HT-29 (cell line): ENCODE measurements at regions not wholly inside any gene's neighbourhood (a gene's known extent, or its start where the extent isn't known, plus 50 kb on each side); places are given as distances from the start of the nearest gene placed in this dataset.
"Not testable (repeated sequence)": the region's sequence is repeated elsewhere in the genome, so short reads cannot be mapped to it uniquely, and the experiment has no call there.

Experiments used
- DNase-seq: peaks from one replicate; pipeline ENCODE4 v3.0.0-alpha.2; 2015; ENCODE audit warnings: low spot score

DNA sequence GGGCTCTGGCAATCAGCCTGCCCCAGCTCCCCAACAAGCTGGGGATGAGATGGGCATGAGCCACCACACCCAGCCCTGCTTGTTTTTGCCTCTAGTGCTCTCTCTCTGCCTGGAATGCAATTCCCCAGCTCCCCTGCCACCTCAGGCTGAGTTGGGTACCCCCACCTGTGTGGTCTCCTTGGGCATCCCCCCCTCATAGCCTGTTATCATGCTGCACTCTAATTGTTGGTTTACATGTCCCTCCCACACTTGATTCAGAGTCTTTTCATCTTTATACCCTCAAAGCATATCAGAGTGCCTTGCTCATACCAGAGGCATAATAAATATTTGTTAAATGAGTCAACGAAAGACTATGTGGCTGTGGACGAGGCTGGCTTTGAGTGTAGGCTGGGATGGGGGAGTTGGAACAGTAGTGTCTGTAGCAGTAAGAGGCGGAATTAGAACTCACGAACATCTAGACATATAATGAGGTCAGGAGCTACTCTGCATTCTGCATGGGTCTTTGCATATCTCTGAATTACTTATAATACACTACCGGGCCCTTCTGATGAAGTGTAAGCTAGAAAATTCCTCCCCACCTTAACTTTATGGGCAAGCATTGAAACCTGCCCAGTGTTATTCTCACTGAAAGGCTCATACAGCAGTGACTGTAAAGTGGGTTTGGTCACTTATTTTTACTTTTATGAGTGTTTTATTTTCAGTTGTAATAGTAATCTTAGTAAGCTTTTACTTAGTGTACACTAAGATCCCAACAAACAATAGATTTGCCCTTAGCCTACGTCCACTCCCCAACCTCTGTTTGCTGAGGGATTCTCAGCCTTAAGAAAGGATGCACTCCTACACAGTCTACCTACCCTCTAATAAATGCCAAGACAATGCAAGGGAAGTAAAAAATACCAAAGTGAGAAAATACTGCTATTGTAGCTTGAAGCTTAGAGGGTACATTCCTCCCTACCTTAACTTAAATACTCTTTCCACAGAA lies 58.7 kb downstream of the EDN1 start:
- peak; percentile 88 for DNase-seq

DNA sequence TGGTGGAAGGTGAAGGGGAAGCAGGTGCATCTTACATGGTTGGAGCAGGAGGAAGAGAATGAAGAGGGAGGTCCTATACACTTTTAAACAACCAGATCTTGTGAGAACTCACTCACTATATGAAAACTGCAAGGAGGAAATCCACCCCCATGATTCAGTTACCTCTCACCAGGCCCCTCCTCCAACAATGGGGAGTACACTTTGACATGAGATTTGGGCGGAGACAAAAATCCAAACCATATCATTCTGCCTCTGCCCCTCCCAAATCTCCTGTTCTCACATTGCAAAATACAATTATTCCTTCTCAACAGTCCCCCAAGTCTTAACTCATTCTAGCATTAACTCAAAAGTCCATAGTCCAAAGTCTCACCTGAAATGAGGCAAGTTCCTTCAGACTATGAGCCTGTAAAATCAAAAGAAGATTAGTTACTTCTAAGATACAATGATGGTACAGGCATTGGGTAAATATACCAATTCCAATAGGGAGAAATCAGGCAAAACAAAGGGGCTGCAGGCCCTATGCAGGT lies 60.5 kb downstream of the EDN1 start:
- DNase-seq, result peak; percentile 28

DNA sequence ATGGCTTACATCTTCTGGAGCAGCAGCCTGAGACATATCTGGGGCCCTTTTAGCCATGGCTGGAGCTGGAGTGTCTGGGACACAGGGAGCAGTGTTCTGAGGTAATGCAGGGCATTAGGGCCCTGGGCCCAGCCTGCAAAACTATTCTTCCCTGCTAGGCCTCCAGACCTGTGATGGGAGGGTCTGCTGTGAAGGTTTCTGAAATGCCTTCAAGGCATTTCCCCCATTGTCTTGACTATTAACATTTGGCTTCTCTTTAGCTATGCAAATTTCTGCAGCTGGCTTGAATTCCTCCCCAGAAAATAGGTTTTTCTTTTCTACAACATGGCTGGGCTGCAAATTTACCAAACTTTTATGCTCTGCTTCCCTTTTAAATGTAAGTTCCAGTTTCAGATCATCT lies 61.5 kb downstream of the EDN1 start:
- DNase-seq, result no peak

DNA sequence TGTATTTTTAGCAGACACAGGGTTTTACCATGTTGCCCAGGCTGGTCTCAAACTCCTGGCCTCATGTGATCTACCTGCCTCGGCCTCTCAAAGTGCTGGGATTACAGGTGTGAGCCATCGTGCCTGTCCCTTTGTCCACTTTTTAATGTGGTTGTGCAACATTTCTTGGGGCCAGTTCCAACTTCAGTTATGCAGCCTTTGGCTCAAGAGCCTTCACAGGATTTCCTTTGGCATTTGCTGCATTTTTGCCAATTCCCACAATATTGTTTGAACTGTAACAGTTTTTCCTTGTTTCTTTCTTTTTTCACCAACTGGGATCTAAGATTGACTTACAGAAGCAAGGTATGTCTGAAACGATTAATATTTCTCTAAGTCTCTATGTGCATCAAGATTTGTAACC lies 63.6 kb downstream of the EDN1 start:
- no peak for DNase-seq

DNA sequence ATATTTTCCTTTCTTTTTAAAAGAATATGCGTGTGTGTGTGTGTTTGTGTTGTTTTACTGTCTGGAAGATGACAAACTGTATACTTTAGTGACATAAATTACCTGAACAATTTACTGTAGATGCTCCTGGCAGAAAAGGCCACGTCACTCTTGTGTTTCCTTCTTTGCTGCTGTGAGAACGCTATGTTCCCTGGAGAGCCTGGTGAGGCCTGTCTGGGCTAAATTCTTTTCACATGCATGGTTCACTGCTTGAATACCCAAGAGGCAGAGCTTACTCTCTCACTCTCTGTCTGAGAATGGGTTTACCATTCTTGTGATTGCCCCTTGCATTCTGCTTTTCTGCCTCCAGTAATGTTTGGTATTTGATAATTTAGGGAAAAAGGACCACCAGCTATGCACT lies 64.3 kb downstream of the EDN1 start:
- DNase-seq, result no peak

DNA sequence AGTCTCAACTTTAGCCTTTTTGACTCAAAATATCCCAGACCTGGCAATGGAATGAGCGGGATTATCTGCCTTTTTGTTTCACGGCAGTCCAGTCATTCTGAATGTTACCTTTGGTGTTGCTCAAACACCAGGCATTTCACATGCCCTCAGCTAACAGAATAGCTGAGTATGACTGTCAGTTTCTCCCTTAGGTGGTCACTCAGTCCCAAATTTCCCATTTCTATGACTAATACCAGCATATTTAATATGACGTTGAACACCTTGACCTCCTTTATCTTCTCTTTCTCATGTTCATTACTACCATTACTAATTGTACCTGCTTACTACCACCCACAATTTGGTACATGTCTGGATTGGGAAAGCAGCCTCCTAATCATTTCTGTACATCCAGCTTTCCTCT lies 65.2 kb downstream of the EDN1 start:
- DNase-seq, result no peak

DNA sequence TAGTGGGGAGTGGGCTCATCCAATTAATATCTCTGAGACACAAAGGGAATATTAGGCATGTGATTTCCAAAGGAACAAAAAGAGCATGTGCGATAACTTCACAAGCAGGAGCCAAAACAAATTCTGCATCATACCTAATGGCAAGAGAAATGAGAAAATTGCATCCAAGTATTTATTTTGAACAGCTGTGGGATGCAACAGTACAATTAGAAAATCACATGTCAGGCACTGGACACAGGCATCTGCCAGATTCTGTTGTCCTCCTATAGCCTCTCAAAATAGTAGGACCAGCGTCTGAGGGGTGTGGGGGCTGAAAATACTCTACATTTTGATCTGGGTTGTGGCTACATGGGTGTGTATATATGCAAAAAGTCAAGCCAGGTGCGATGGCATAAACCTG lies 66.3 kb downstream of the EDN1 start:
- DNase-seq, result no peak

DNA sequence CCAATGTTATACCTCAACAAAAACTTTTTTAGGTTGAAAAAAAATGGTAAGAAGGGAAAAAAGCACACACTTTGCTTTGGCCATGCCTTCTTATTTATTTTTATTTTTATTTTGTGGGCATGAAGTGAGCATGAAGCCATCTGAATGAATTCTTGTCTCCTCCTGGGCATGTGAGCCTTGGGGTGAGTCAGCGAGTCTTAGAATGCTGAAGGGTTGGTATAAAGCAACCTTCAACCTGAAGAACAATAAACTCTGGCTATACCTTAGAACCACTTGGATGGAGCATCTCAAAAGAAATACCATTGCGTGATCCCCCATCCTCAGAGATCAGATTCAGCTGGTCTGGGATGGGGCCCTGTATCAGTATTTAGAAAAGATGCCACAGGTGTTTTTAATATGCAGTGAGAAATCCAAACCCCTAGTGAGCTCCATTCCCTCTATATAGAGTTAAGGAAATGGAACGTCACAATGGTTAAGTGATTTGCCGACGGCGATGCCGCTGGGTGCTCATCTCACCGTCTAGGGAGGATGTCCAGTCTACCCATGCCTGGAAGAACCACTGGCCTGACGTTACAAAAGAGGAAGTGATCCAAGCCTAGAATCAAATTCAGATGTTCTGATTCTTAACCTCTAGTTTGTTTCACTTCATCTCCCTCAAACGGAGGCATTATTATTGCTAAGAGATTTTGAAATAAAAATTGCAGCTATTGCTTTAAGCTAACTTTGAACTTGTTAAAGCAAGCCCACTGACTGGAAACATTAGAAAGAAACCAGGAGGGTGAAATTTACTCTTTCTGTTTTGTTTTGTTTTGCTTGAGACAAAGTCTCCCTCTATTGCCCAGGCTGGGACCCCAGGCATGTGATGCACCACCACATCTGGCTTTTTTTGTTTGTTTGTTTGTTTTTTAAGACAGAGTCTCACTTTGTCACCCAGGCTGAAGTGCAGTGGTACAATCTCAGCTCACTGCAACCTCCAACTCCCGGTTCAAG lies 67.1 kb downstream of the EDN1 start:
- no peak for DNase-seq

DNA sequence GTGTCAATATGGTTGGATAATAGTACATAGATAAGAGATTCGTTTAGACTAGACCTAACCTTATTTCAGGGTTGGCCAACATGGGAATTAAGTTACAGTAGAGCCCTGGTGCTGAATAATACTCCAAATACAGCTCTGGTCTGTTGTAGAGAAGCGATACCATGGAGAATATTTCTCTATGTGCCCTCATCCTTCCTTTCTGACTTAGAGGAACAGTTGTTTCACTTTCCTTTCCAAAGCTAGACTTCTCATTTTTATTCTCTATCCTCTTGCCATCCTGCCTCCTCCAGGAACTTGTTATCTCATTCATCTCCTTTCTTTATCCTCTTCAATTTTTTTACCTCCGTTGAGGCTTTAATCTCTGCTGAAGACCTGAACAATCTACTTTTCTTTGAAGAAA lies 68.9 kb downstream of the EDN1 start:
- no peak for DNase-seq

DNA sequence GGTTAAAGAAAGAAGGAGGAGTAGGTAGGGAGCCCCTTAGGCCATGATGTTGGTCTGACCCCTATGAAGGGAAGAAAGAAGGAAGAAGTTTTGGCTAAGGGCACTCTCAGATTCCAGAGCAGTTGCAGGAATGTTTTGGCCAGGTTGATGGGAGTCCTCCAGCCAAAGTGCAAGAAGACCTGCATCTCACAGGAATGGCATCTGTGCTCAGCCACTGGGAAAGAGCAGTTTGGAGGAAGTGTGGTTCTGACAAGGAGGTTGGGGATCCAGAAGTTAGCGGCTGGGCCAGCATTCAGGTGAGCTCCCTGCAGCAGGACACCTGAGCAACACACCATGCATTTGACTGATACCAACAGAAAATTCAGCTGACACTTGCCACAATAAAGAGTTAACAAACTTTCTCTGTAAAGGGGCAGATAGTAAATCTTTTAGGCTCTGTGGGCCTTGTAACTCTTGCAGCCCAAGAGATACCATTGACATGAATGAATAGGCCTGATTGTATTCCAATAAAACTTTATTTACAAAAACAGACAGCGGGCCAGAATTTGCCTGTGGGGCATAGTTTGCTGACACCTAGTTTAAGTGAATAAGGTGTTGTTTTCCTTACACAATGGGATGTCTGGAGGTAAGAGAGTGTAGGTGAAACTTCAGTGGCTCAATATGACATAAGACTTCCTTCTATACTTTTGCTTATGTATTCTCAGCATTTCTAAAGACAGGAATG lies 71.0 kb downstream of the EDN1 start:
- no peak for DNase-seq

DNA sequence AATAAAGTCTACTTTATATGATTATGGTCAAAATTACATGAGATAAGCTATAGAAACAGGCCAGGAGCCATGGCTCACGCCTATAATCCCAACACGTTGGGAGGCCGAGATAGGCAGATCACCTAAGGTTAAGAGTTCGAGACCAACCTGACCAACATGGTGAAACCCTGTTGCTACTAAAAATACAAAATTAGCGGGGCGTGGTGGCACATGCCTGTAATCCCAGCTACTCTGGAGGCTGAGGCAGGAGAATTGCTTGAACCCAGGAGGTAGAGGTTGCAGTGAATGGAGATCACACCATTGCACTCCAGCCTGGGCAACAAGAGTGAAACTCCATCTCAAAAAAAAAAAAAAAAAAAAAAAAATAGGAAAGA lies 73.1 kb downstream of the EDN1 start:
- not testable (repeated sequence) for DNase-seq

DNA sequence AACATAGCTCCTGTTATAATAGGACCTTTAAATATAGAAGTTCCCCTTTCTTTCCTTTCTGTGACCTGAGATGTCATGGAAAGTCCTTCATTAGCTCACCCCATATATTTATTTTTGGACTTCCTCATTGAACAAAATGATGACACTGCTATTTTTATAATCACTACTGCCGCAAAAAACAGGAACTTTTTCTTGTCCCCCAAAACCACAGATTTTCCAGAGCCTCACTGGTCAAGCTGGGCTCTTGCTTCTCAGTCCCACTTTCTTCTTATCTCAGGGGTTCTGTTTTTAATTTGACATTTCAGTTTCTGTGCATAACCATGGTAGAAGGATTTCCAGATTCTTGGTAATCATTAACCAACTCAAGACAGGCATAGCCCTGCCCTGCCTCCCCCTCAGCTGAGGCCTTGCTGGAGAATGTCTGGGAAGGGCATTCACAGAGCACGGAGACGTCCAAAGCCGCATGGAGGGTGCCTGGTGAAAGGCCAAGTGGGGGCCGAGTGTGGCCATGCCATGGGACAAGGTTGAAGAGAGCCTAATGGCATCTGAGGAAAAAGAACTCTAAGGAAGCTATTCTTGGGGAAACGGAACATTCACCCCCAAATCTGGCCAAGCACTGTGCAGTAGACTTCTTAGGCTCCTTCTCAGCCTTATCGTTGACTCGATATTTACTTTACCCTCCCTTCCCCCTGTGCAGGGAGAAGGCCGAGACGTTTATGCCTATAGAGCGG lies 73.7 kb downstream of the EDN1 start:
- DNase-seq, result peak; percentile 94

DNA sequence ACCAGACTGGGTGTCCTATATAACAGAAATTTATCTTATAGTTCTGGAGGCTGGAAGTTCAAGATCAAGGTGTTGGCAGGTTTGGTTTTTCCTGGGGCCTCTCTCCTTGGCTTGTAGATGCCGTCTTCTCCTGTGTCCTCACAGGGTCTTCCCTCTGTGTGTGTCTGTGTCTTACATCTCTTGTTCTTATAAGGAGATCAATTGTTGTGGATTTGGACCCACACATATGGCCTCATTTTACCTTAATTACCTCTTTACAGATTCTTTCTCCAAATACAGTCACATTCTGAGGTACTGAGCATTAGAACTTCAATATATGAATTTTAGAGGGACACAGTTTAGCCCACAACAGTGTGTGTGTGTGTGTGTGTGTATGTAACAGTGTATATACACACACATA lies 74.5 kb downstream of the EDN1 start:
- DNase-seq, result no peak

DNA sequence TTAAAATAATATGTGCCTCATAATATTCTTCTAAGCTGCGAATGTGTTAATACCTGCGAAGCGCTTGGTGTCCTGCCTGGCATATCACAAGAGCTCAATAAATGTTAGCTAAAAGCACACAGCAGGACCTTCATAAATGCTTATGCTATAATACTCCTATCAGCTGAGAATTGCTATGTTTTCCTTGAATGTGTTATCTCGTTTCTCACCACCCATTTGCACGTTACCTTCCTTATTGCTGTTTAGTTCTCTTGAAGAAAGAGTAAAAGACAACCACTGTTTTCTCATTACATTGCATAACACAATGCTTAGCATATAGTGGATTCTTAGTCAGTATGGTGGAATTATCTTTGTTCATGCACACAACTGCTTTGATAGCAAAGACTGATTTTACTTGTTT lies 76.6 kb downstream of the EDN1 start:
- no peak for DNase-seq

DNA sequence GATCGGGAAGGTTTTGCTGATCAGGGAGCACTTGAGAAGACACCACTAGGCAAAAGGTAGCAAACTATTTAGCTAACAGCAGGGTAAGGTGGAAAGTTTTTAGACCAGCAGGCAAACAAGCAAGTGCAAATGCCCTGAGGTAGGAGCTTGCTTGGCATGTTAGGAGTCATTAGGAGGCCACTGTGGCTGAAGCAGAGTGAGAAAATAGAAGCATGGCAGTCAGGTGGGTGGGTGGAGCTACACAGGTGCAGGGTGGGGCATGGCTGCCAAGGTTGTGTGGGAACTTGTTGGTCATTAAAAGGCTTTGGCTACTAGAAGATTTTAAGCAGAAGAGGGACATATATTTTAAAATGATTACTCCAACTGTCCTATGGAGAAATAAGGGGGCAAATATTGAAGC lies 77.3 kb downstream of the EDN1 start:
- no peak for DNase-seq

DNA sequence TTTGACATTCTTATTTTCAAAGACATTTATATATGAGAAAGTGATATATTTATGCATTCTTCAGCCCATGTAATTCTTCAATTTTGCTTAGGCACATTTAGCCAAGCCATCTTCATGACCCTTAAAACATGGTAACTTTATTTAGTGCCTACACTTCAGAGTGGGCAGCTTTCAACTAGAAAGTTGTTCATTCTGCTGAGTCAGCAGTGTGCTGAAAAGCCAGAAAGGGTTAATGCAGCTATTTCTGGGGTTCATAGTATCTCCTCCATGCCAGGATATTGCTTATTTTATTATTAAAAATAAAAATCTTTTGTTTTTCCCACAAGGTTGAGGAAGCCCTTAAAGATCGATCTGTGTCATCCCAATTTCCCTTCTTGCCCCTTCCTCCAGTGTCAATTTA lies 79.2 kb downstream of the EDN1 start:
- DNase-seq, result no peak

DNA sequence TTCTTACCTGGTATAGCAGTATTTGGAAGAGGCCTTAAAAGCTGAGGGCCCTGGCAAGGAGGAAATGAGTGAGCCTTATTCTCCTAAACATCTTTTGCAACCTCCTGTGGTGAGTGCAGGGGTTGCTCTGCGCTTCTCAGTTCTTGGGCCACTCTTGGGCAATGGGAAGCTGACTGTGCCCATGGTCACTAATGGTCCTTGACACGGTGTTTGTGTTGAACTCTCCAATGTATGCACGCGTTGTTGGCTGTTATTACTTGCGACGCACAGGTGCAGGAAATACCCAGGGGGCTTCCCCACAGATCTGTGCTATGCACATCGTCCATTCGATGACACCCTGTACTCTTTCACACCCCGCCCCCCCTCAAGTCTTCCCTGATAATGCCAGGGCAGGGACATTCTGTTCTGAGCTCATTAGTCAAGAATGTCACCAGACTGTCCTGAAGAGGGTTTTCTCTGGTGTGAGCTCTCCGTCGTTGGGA lies 79.7 kb downstream of the EDN1 start:
- DNase-seq, result no peak

DNA sequence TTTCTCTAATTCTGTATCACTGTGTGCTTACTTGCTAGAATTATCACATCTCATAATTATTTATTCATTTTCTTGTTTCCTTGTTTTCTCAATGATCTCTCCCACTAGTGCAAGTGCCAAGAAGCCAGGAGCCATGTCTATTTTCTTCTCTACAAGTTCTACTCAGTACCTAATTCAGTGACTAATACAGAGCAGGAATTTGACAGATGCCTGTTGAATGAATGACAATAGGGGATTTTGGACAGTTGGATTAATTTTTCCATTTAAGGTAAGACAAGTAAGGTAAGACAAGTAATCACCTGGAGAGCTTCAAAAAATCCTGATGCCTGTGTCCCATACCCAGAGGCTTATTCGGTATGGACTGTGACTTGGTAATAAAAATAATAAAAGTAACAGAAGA lies 81.0 kb downstream of the EDN1 start:
- no peak for DNase-seq

DNA sequence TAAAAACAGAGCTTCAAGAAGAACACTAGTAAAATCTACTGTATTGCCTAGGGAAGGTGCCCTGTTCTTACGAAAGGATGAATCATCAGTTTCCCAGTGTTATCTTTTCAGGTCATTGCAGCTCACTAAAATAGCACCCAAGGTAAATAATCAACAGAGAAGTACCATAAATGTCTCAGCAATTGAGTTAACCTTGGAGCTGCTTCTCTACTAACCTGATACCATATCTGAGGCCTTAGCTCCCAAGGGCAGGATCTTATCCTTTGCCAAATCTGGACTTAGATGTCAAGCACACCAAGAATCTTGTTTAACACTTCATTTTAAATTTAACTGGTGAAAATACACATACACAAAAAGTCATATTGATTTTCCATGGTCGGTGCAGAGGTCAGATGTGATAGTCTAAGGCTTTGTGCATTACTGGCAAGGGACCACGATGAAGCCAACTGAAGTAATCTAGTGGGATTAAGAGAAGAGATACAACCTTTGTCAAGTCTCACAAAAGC lies 81.5 kb downstream of the EDN1 start:
- peak; percentile 62 for DNase-seq

DNA sequence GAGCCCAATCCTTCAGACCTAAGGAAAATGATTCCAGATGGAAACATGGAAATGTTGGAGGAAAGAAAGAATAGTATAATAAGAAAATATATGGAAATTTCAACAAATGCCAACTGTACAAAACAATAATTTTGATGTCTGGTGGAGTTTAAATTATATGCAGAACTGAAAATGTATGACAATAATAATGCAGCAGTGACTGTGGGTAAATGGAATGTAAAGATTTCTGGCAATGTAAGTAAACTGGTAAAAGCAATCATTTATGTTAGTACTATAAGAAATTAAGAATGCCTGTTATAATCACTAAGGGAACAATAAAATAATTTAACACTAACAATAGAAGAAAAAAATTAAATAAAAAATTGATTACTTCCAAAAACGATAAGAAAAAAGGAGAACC lies 89.0 kb downstream of the EDN1 start:
- no peak for DNase-seq
